ENCODE measurements at regions not wholly inside any gene's neighbourhood (a gene's known extent, or its start where the extent isn't known, plus 50 kb on each side); places are given as distances from the start of the nearest gene placed in this dataset.

GRCh38 chr2:19125901-19126680 lies 232.3 kb downstream of the OSR1 start:
- H3K4me3 ChIP-seq (ENCODE audit: low read depth, low read length), result no peak overlapping the region
- no peak for DNase-seq (ENCODE audit: low read depth)
- TF ChIP-seq CTCF (IDR thresholded peaks at IDR 0.05; ENCODE audit: insufficient read depth, low read depth, low read length, missing control alignments), result no peak

DNA sequence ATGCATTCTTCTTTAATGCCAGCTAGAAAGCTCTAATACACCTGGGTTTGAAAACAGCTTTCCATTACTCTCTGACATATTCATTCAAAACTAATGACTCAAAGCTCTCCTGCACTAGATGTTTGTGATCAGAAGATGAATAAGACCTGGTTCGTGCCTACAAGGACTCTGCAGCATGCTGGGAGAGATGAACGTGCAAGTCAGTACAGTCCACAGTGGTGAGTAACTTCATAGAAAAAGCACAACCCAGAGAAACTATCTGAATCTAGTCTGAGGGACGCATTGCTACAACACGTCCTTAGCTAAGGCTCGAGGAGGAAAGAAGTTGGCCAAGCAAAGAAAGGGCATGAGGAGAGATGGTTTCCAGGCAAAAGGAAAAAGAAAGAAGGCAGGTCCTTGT lies 234.3 kb downstream of the OSR1 start:
- H3K4me3 ChIP-seq (ENCODE audit: low read depth, low read length), result no peak overlapping the region
- TF ChIP-seq CTCF (IDR thresholded peaks at IDR 0.05; ENCODE audit: insufficient read depth, low read depth, low read length, missing control alignments), result no peak
- DNase-seq (ENCODE audit: low read depth), result no peak

GRCh38 chr2:19123556-19123955 lies 234.9 kb downstream of the OSR1 start:
- DNase-seq (ENCODE audit: low read depth), result no peak
- no peak for TF ChIP-seq CTCF (IDR thresholded peaks at IDR 0.05; ENCODE audit: insufficient read depth, low read depth, low read length, missing control alignments)
- no peak overlapping the region for H3K4me3 ChIP-seq (ENCODE audit: low read depth, low read length)

- TF ChIP-seq CTCF (IDR thresholded peaks at IDR 0.05; ENCODE audit: insufficient read depth, low read depth, low read length, missing control alignments), result no peak
- no peak for DNase-seq (ENCODE audit: low read depth)
- H3K4me3 ChIP-seq (ENCODE audit: low read depth, low read length), result no peak overlapping the region
Measured at GRCh38 chr2:19122220-19122619, 236.2 kb downstream of the OSR1 start.

DNA sequence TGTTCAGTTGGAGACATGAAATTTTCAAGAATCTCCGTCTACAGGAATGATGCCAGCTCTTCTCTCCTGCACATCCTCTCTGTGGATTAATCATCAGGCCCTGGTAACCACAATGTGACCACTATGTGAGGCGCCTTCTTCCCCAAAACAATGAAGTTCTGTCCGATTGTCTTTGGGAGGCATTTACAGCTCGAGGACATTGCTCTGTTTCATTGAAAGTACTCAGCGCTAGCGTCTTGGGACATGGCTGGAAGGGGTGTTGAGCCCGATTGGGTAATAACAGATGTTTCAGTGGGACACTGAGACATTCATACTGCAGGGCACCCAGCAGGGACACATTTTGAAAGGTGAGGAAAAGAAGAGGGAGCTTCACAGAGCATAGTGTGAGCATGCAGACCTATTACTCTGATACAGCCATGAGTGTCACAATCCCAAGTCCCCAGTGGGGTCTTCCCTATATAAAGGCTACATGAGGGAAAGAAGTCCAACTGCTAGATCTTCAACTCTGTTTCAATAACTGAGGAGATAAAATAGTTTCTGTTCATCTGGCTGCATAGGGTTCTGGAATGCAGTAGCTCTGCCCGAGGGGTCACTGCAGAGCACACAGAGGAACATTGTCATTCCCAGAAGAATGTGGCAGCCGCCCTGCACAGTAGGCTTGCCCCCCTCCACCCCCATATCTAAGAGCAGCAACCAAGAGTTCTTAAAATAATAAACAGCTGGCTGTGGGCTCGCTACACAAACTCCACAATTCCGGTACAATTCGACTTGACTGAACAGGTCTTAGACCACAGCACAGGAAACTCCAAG lies 237.3 kb downstream of the OSR1 start:
- no peak overlapping the region for H3K4me3 ChIP-seq (ENCODE audit: low read depth, low read length)
- no peak for DNase-seq (ENCODE audit: low read depth)
- no peak for TF ChIP-seq CTCF (IDR thresholded peaks at IDR 0.05; ENCODE audit: insufficient read depth, low read depth, low read length, missing control alignments)

- H3K4me3 ChIP-seq (ENCODE audit: low read depth, low read length), result no peak overlapping the region
- TF ChIP-seq CTCF (IDR thresholded peaks at IDR 0.05; ENCODE audit: insufficient read depth, low read depth, low read length, missing control alignments), result no peak
- DNase-seq (ENCODE audit: low read depth), result no peak
Measured at GRCh38 chr2:19120181-19120580, 238.2 kb downstream of the OSR1 start.
